Activated naive CD8-positive, alpha-beta T cell treated with anti-CD3 and anti-CD28 coated beads, Interleukin-2, amount 10 ng/mL, durations not matched to agents 7 days and 5 days (primary cell): ENCODE measurements at regions not wholly inside any gene's neighbourhood (a gene's known extent, or its start where the extent isn't known, plus 50 kb on each side); places are given as distances from the start of the nearest gene placed in this dataset.

Source experiments
- ATAC-seq: fragments of 150-1000 bp; cut with Tn5 transposase; one replicate; pipeline ENCODE4 v1.10.0; 2021; ENCODE audit warnings: low read depth, moderate library complexity
- POLR2A ChIA-PET: fragments of 350-600 bp; sonication (Branson Sonifier 250); formaldehyde crosslinking; loops from one replicate; lab custom pipeline; 2021; ENCODE audit warnings: antibody characterized with exemption; lab: Charles Lee
- DNase-seq: peaks from one replicate; pipeline ENCODE4 v3.0.0; 2021
- H3K27ac Mint-ChIP-seq: one replicate; pipeline ENCODE4 v1.8.0; 2022; ENCODE audit warnings: mild to moderate bottlenecking, mixed read lengths
- H3K27me3 Mint-ChIP-seq: one replicate; pipeline ENCODE4 v1.8.0; 2022; ENCODE audit warnings: mild to moderate bottlenecking, moderate library complexity, mixed read lengths
- H3K36me3 Mint-ChIP-seq: one replicate; pipeline ENCODE4 v1.8.0; 2021; ENCODE audit warnings: mild to moderate bottlenecking, mixed read lengths
- H3K4me1 Mint-ChIP-seq: one replicate; pipeline ENCODE4 v1.8.0; 2021; ENCODE audit warnings: mixed read lengths
- H3K4me3 Mint-ChIP-seq: one replicate; pipeline ENCODE4 v1.8.0; 2022; ENCODE audit warnings: mild to moderate bottlenecking, moderate library complexity, mixed read lengths
- H3K9me3 Mint-ChIP-seq: one replicate; pipeline ENCODE4 v1.8.0; 2021; ENCODE audit warnings: mixed read lengths

- no peak for DNase-seq
Observed at GRCh38 chr12:67182551-67182950, 86.6 kb upstream of the CAND1 start.

GRCh38 chr12:67193704-67194103, 75.5 kb upstream of the CAND1 start:
- H3K4me1 Mint-ChIP-seq = peaks cover 3% of the 10 kb centered on the region
- no peak overlapping the region for H3K27ac Mint-ChIP-seq
- ATAC-seq (no peak), DNase-seq (no peak)
- no peak overlapping the region for H3K4me3 Mint-ChIP-seq
- no peaks in the 10 kb centered on the region for H3K9me3 Mint-ChIP-seq
- no peaks in the 10 kb centered on the region for H3K36me3 Mint-ChIP-seq
- POLR2A ChIA-PET = no interaction called here
- peaks cover 2% of the 10 kb centered on the region for H3K27me3 Mint-ChIP-seq

More at GRCh38 chr12:67182551-67182950, 86.6 kb upstream of the CAND1 start:
- Mint-ChIP-seq H3K36me3 (no peaks in the 10 kb centered on the region), H3K27me3 (peaks cover 44% of the 10 kb centered on the region), H3K4me1 (no peaks in the 10 kb centered on the region), H3K4me3 (no peak overlapping the region), H3K9me3 (no peaks in the 10 kb centered on the region), H3K27ac (no peak overlapping the region)
- ATAC-seq = no peak
- POLR2A ChIA-PET = no interaction called here

GRCh38 chr12:67200386-67200785, 68.8 kb upstream of the CAND1 start:
- H3K9me3 Mint-ChIP-seq = no peaks in the 10 kb centered on the region
- peaks cover 4% of the 10 kb centered on the region for H3K4me1 Mint-ChIP-seq

GRCh38 chr12:67202011-67202677, 67.0 kb upstream of the CAND1 start:
- POLR2A ChIA-PET = no interaction called here
- Mint-ChIP-seq H3K36me3 (no peaks in the 10 kb centered on the region), H3K9me3 (no peaks in the 10 kb centered on the region), H3K27ac (no peak overlapping the region), H3K4me3 (no peak overlapping the region), H3K27me3 (peaks cover 5% of the 10 kb centered on the region), H3K4me1 (peaks cover 4% of the 10 kb centered on the region)
- DNase-seq = no peak
- no peak for ATAC-seq

More at GRCh38 chr12:67200386-67200785, 68.8 kb upstream of the CAND1 start:
- peaks cover 2% of the 10 kb centered on the region for H3K27me3 Mint-ChIP-seq
- H3K27ac Mint-ChIP-seq = no peak overlapping the region
- no peak for DNase-seq
- no peak overlapping the region for H3K4me3 Mint-ChIP-seq
- no peak for ATAC-seq
- H3K36me3 Mint-ChIP-seq = no peaks in the 10 kb centered on the region
- POLR2A ChIA-PET = no interaction called here

GRCh38 chr12:67202678-67203012, 66.5 kb upstream of the CAND1 start:
- POLR2A ChIA-PET = no interaction called here
- H3K36me3 Mint-ChIP-seq = no peaks in the 10 kb centered on the region
- peaks cover 4% of the 10 kb centered on the region for H3K4me1 Mint-ChIP-seq
- no peak overlapping the region for H3K27ac Mint-ChIP-seq
- no peak for ATAC-seq
- DNase-seq = no peak
- no peak overlapping the region for H3K4me3 Mint-ChIP-seq
- H3K9me3 Mint-ChIP-seq = no peaks in the 10 kb centered on the region
- peaks cover 3% of the 10 kb centered on the region for H3K27me3 Mint-ChIP-seq

GRCh38 chr12:67208281-67209067, 60.7 kb upstream of the CAND1 start:
- no peak for ATAC-seq

GRCh38 chr12:67211029-67211428, 58.1 kb upstream of the CAND1 start:
- Mint-ChIP-seq H3K4me1 (no peaks in the 10 kb centered on the region), H3K4me3 (no peak overlapping the region), H3K27ac (no peak overlapping the region), H3K27me3 (peaks cover 14% of the 10 kb centered on the region), H3K36me3 (no peaks in the 10 kb centered on the region), H3K9me3 (no peaks in the 10 kb centered on the region)
- no peak for DNase-seq
- POLR2A ChIA-PET = no interaction called here
- no peak for ATAC-seq

More at GRCh38 chr12:67208281-67209067, 60.7 kb upstream of the CAND1 start:
- Mint-ChIP-seq H3K9me3 (no peaks in the 10 kb centered on the region), H3K27me3 (peaks cover 14% of the 10 kb centered on the region), H3K4me3 (no peak overlapping the region), H3K4me1 (no peaks in the 10 kb centered on the region), H3K27ac (no peak overlapping the region), H3K36me3 (no peaks in the 10 kb centered on the region)
- POLR2A ChIA-PET = no interaction called here
- no peak for DNase-seq

- Mint-ChIP-seq H3K27me3 (peaks cover 13% of the 10 kb centered on the region), H3K4me3 (no peak overlapping the region), H3K36me3 (no peaks in the 10 kb centered on the region), H3K4me1 (no peaks in the 10 kb centered on the region), H3K27ac (no peak overlapping the region), H3K9me3 (no peaks in the 10 kb centered on the region)
- POLR2A ChIA-PET = no interaction called here
- no peak for DNase-seq
- no peak for ATAC-seq
Observed at GRCh38 chr12:67211494-67211893, 57.7 kb upstream of the CAND1 start.

- Mint-ChIP-seq H3K9me3 (no peaks in the 10 kb centered on the region), H3K4me1 (no peaks in the 10 kb centered on the region)
- POLR2A ChIA-PET = no interaction called here
Observed at GRCh38 chr12:67217647-67218046, 51.5 kb upstream of the CAND1 start.

More at GRCh38 chr12:67217647-67218046, 51.5 kb upstream of the CAND1 start:
- ATAC-seq (no peak), DNase-seq (no peak)
- no peak overlapping the region for H3K27ac Mint-ChIP-seq
- H3K36me3 Mint-ChIP-seq = no peaks in the 10 kb centered on the region
- H3K4me3 Mint-ChIP-seq = no peak overlapping the region
- H3K27me3 Mint-ChIP-seq = no peaks in the 10 kb centered on the region
